Astrocyte (in vitro differentiated cells and primary cell): ENCODE measurements at regions not wholly inside any gene's neighbourhood (a gene's known extent, or its start where the extent isn't known, plus 50 kb on each side); places are given as distances from the start of the nearest gene placed in this dataset.

Experiments
- CTCF ChIP-seq: IDR thresholded peaks from 2 replicates; pipeline ENCODE4 v1.5.1; 2011; ENCODE audit warnings: low read depth, mild to moderate bottlenecking, inconsistent platforms, low read length, moderate library complexity; ENCODE audit not compliant: insufficient read depth
- EZH2 ChIP-seq: IDR thresholded peaks from 2 replicates; pipeline ENCODE4 v1.6.1; 2012; ENCODE audit warnings: mild to moderate bottlenecking, low read length, inconsistent platforms; ENCODE audit not compliant: insufficient read depth

- TF ChIP-seq CTCF: no peak
- no peak for TF ChIP-seq EZH2
These were observed 302.8 kb upstream of the B3GALT2 start for GRCh38 chr1:193489191-193489590.
